Kidney (tissue), 13 donors: ENCODE measurements at regions not wholly inside any gene's neighbourhood (a gene's known extent, or its start where the extent isn't known, plus 50 kb on each side); places are given as distances from the start of the nearest gene placed in this dataset.

Source experiments
- DNase-seq, 5 donors: peaks; one replicate each; pipeline ENCODE4 v3.0.0-alpha.2; 2013 to 2020
- FAIRE-seq: peaks from 2 replicates; lab custom pipeline; 2012; peaks lifted over from hg19 to GRCh38; lab: Jason Lieb, UNC
- H3K27ac ChIP-seq, 2 donors: one replicate each; pipeline ENCODE4 v1.7.0; 2013; ENCODE audit warnings: low read depth in 2 of 2, low read length in 2 of 2, inconsistent platforms in 1 of 2
- H3K27me3 ChIP-seq: one replicate; pipeline ENCODE4 v1.7.1; 2013; ENCODE audit warnings: low read length, inconsistent platforms; ENCODE audit not compliant: control insufficient read depth, insufficient read depth
- H3K36me3 ChIP-seq, 3 donors: one replicate each; pipeline versions ENCODE4 v1.7.0 to v1.7.1; 2013; ENCODE audit warnings: low read length in 3 of 3, control low read depth in 1 of 3, inconsistent platforms in 1 of 3; ENCODE audit not compliant: insufficient read depth in 3 of 3, control insufficient read depth in 2 of 3
- H3K4me1 ChIP-seq, 3 donors: one replicate each; pipeline versions ENCODE4 v1.7.0 to v1.7.1; 2013; ENCODE audit warnings: low read length in 3 of 3, inconsistent platforms in 1 of 3, low read depth in 1 of 3; ENCODE audit not compliant: control insufficient read depth in 2 of 3, insufficient read depth in 2 of 3
- H3K4me3 ChIP-seq, 3 donors: one replicate each; pipeline versions ENCODE4 v1.7.0 to v1.8.1; 2013; ENCODE audit warnings: low read length in 3 of 3, control low read depth in 1 of 3, inconsistent platforms in 1 of 3
- H3K9ac ChIP-seq, 3 donors: one replicate each; pipeline versions ENCODE4 v1.7.0 to v1.7.1; 2013; ENCODE audit warnings: low read length in 3 of 3, control low read depth in 1 of 3, inconsistent platforms in 1 of 3
- H3K9me3 ChIP-seq, 3 donors: one replicate each; pipeline versions ENCODE4 v1.7.0 to v1.7.1; 2013; ENCODE audit warnings: low read length in 3 of 3, control low read depth in 1 of 3, inconsistent platforms in 1 of 3; ENCODE audit not compliant: control insufficient read depth in 2 of 3, insufficient read depth in 1 of 3
- CTCF ChIP-seq: IDR thresholded peaks from 3 replicates; pipeline ENCODE4 v1.5.1; 2012; ENCODE audit warnings: mild to moderate bottlenecking, moderate library complexity, borderline replicate concordance; ENCODE audit not compliant: insufficient read depth; ENCODE audit errors: extremely low read depth
- intact Hi-C: fragments of 100-400 bp; cut with DNase I; formaldehyde crosslinking; loops from one replicate; pipeline ENCODE4 v1.11.1; 2022
- donor health status: control.
- donor health status: control.
- donor health status: control.
- donor health status: control.
- donor health status: control.
- donor health status: DM: yes; HTN: yes; CAD: no.
- donor health status: Normal renal cell carcinoma (clear cell type).

- FAIRE-seq = no peak
- intact Hi-C loops = no loop called here
These were observed 68.8 kb upstream of the ZC4H2 start for GRCh38 chrX:65045001-65045400.

DNA sequence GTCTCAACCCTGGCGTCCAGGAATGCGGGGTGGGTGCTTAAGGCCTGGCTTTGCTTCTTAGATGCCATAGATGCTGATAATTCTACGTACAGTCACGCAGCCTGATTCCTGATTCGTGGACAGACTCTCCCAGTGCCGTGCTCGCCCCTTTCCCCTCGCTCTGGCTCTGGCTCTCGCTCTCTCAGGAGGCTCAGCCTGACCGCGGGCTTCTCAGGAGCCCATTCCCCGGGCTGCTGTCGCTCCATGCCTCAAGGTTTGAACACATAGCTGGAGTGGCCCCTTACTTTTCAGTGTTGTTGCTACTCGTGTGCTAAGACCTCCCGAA lies 59.2 kb upstream of the ZC4H2 start:
- no peaks in the 10 kb centered on the region for H3K27me3 ChIP-seq
- peak overlapping the region; percentile 46 to 51 (median 48) for H3K9ac ChIP-seq
- H3K4me3 ChIP-seq = peak overlapping the region; percentile 71 to 78 (median 74)
- no peaks in the 10 kb centered on the region for H3K9me3 ChIP-seq
- TF ChIP-seq CTCF = no peak
- DNase-seq (peak in 1 of 5 donors; percentile 74), FAIRE-seq (no peak)
- no peaks in the 10 kb centered on the region for H3K36me3 ChIP-seq
- peaks cover 0 to 2% (median 0%) of the 10 kb centered on the region in 3 donors for H3K4me1 ChIP-seq
- intact Hi-C loops = no loop called here
- peak overlapping the region; percentile 47 to 63 for H3K27ac ChIP-seq

More at GRCh38 chrX:65045001-65045400, 68.8 kb upstream of the ZC4H2 start:
- Histone ChIP-seq H3K36me3 (no peaks in the 10 kb centered on the region), H3K9ac (no peak overlapping the region), H3K9me3 (peaks cover 0 to 5% (median 1%) of the 10 kb centered on the region in 3 donors), H3K27me3 (no peaks in the 10 kb centered on the region), H3K4me3 (no peak overlapping the region), H3K27ac (no peak overlapping the region), H3K4me1 (no peaks in the 10 kb centered on the region)
- TF ChIP-seq CTCF = no peak
- DNase-seq = no peak

GRCh38 chrX:65034668-65035445 lies 58.6 kb upstream of the ZC4H2 start, which contains the start of gene ZC3H12B:
TSS of gene ZC3H12B (plus strand) at chrX:65034826.
- Histone ChIP-seq H3K9me3 (no peaks in the 10 kb centered on the region), H3K27me3 (no peaks in the 10 kb centered on the region), H3K36me3 (no peaks in the 10 kb centered on the region), H3K4me1 (peaks cover 0 to 2% (median 0%) of the 10 kb centered on the region in 3 donors), H3K9ac (peak within 1 kb of the TSS; percentile 46 to 73 (median 71)), H3K27ac (peak within 1 kb of the TSS; percentile 47 to 63), H3K4me3 (peak within 1 kb of the TSS; percentile 71 to 82 (median 78))
- peak; percentile 26 for TF ChIP-seq CTCF
- intact Hi-C loops = no loop called here
- peak; percentile 86 to 92 (median 89) for DNase-seq
- no peak for FAIRE-seq
